HepG2 (cell line): ENCODE measurements at regions not wholly inside any gene's neighbourhood (a gene's known extent, or its start where the extent isn't known, plus 50 kb on each side); places are given as distances from the start of the nearest gene placed in this dataset.

Experiments used
- ATAC-seq: fragments of 200-7000 bp; cut with Tn5 transposase; 3 replicates; pipeline ENCODE4 v1.9.1; 2020; ENCODE audit warnings: mild to moderate bottlenecking, moderate library complexity
- BruUV-seq: library from RNA; stranded (reverse); fragments of 400-500 nt; replicated peaks from 2 replicates; lab custom pipeline; 2021; lab: Mats Ljungman, UMichigan
- CTCF ChIA-PET: fragments of 300-600 bp; formaldehyde crosslinking; extraction: SDS; loops from one replicate; lab custom pipeline; 2021; ENCODE audit warnings: low total read pairs, inconsistent platforms, low intra/inter-chr PET ratio; lab: Yijun Ruan, JAX
- POLR2A ChIA-PET: fragments of 350-600 bp; sonication (Branson Sonifier 250); formaldehyde crosslinking; loops from one replicate; lab custom pipeline; 2020; ENCODE audit warnings: antibody characterized with exemption, inconsistent platforms; lab: Yijun Ruan, JAX
- DNase-seq: peaks from one replicate; pipeline ENCODE4 v3.0.0-alpha.2; 2015; ENCODE audit warnings: low spot score
- FAIRE-seq: peaks from 3 replicates; lab custom pipeline; 2011; peaks lifted over from hg19 to GRCh38; lab: Jason Lieb, UNC
- H2AFZ ChIP-seq: one replicate; pipeline ENCODE4 v1.6.1; 2011; ENCODE audit warnings: low read length, inconsistent platforms
- H3K27ac ChIP-seq: fragments of 300-600 bp; 3 replicates; pipeline ENCODE4 v1.8.0; 2011; ENCODE audit warnings: mixed run types, mild to moderate bottlenecking, mixed read lengths, low read length, inconsistent platforms; ENCODE audit not compliant: insufficient read depth; ENCODE audit errors: extremely low read length
- H3K27me3 ChIP-seq, 2 experiments: fragments of 200-600 bp in 1 of 2; 2 replicates in 1 of 2; 3 replicates in 1 of 2; pipeline versions ENCODE4 v1.6.0 to v1.8.0; 2011; ENCODE audit warnings: low read length in 2 of 2, mild to moderate bottlenecking in 2 of 2, moderate library complexity in 2 of 2, inconsistent platforms in 1 of 2; ENCODE audit not compliant: insufficient read depth in 2 of 2, control insufficient read depth in 1 of 2
- H3K36me3 ChIP-seq, 2 experiments: fragments of 200-600 bp in 1 of 2; replicated peaks in 1 of 2; 2 replicates in 1 of 2; 3 replicates in 1 of 2; pipeline versions ENCODE4 v1.5.1 to v1.8.0; 2011; ENCODE audit warnings: low read length in 2 of 2, inconsistent platforms in 1 of 2; ENCODE audit not compliant: insufficient read depth in 2 of 2, control insufficient read depth in 1 of 2
- H3K4me1 ChIP-seq: 2 replicates; pipeline ENCODE4 v1.5.1; 2012; ENCODE audit warnings: low read length, inconsistent platforms; ENCODE audit not compliant: insufficient read depth
- H3K4me2 ChIP-seq: 2 replicates; pipeline ENCODE4 v1.6.0; 2011; ENCODE audit warnings: low read depth, low read length, inconsistent platforms
- H3K4me3 ChIP-seq, 3 experiments: fragments of 200-600 bp in 1 of 3; sonication (generic), shearing (Covaris generic) in 1 of 3; replicated peaks in 1 of 3; 2 replicates each; pipeline ENCODE4 v1.5.1; 2011 to 2016; ENCODE audit warnings: low read length in 3 of 3, inconsistent platforms in 2 of 3, low read depth in 2 of 3, mild to moderate bottlenecking in 2 of 3, control low read depth in 1 of 3, mixed read lengths in 1 of 3; ENCODE audit not compliant: insufficient read depth in 1 of 3
- H3K79me2 ChIP-seq: one replicate; pipeline ENCODE4 v1.6.1; 2011; ENCODE audit warnings: low read length, inconsistent platforms; ENCODE audit not compliant: insufficient read depth
- H3K9ac ChIP-seq: 2 replicates; pipeline ENCODE4 v1.6.0; 2011; ENCODE audit warnings: mild to moderate bottlenecking, low read depth, low read length, inconsistent platforms; ENCODE audit not compliant: insufficient read depth
- H3K9me3 ChIP-seq: 2 replicates; pipeline ENCODE4 v1.5.1; 2012; ENCODE audit warnings: mild to moderate bottlenecking, low read length
- H4K20me1 ChIP-seq: 2 replicates; pipeline ENCODE4 v1.6.0; 2011; ENCODE audit warnings: inconsistent platforms, mild to moderate bottlenecking, low read length, moderate library complexity; ENCODE audit not compliant: insufficient read depth
- ARHGAP35 ChIP-seq: sonication (generic); formaldehyde crosslinking; IDR thresholded peaks from 2 replicates; pipeline ENCODE4 v1.9.0; 2022; ENCODE audit warnings: mild to moderate bottlenecking, inconsistent platforms, moderate library complexity, missing genetic modification reagents, borderline replicate concordance
- PLRG1 ChIP-seq: fragments of 450-650 bp; conservative IDR thresholded peaks from 2 replicates; pipeline ENCODE4 v1.6.1; 2016
- RARG ChIP-seq: sonication (generic); formaldehyde crosslinking; IDR thresholded peaks from 2 replicates; pipeline ENCODE4 v1.4.0; 2020; ENCODE audit warnings: low read depth, mild to moderate bottlenecking, missing genetic modification reagents
- SNAPC2 ChIP-seq: sonication (generic); formaldehyde crosslinking; IDR thresholded peaks from 2 replicates; pipeline ENCODE4 v1.8.1; 2022; ENCODE audit warnings: mild to moderate bottlenecking, missing genetic modification reagents
- SRF ChIP-seq: IDR thresholded peaks from 2 replicates; pipeline ENCODE4 v1.6.1; 2011; ENCODE audit warnings: mild to moderate bottlenecking, low read depth, low read length, moderate library complexity
- ZNF180 ChIP-seq: sonication (generic); formaldehyde crosslinking; IDR thresholded peaks from 2 replicates; pipeline ENCODE4 v1.4.0; 2020; ENCODE audit warnings: low read depth, missing genetic modification reagents, borderline replicate concordance
- ZNF501 ChIP-seq: sonication (generic); formaldehyde crosslinking; IDR thresholded peaks from 2 replicates; pipeline ENCODE4 v1.5.1; 2020; ENCODE audit warnings: mild to moderate bottlenecking, moderate library complexity, missing genetic modification reagents
- ZNF616 ChIP-seq: sonication (generic); formaldehyde crosslinking; IDR thresholded peaks from 2 replicates; pipeline ENCODE4 v1.5.0; 2020; ENCODE audit warnings: low read depth, mild to moderate bottlenecking, missing genetic modification reagents
- ZNF780A ChIP-seq: sonication (generic); formaldehyde crosslinking; IDR thresholded peaks from 2 replicates; pipeline ENCODE4 v1.8.0; 2022; ENCODE audit warnings: mild to moderate bottlenecking, missing genetic modification reagents, moderate library complexity
- WGBS: methylation state at CpG from one replicate; pipeline ENCODE4 v1.1.6; 2017; ENCODE audit warnings: low lambda C conversion rate; 5-methylcytosine and 5-hydroxymethylcytosine counted together
- in situ Hi-C: cut with HindIII; loops from 2 replicates; pipeline ENCODE4 v1.10.0; 2017; ENCODE audit warnings: low pct_unique_long_range_greater_than_20kb; ENCODE audit not compliant: extremely low pct_ligation_motif_present
- intact Hi-C: fragments of 100-400 bp; cut with micrococcal nuclease; formaldehyde crosslinking; loops from one replicate; pipeline ENCODE4 v1.10.0; 2022; ENCODE audit not compliant: unreplicated experiment

- TF ChIP-seq SNAPC2 (CRISPR knock-in tag) (no peak), ZNF180 (CRISPR knock-in tag) (no peak)
These were observed 199.0 kb upstream of the CTBP2 start (continued) for GRCh38 chr10:125359401-125359800.

- no peaks in the 10 kb centered on the region for H3K36me3 ChIP-seq
- no peaks in the 10 kb centered on the region for H3K79me2 ChIP-seq
- FAIRE-seq (no peak), DNase-seq (no peak)
- CTCF ChIA-PET = no interaction called here
- in situ Hi-C loops = no loop called here
- no peaks in the 10 kb centered on the region for H3K4me1 ChIP-seq
- BruUV-seq = no TSS peak
- POLR2A ChIA-PET = no interaction called here
- H3K4me2 ChIP-seq = no peak overlapping the region
- 0 out of 5 replicates have a peak, but pooled peaks cover 0 to 4% of the 10 kb centered on the region in 2 experiments for H3K27me3 ChIP-seq
- no peak overlapping the region for H3K9ac ChIP-seq
- H2AFZ ChIP-seq = no peak overlapping the region
- no peak overlapping the region for H3K27ac ChIP-seq
- intact Hi-C loops = no loop called here
- no peaks in the 10 kb centered on the region for H4K20me1 ChIP-seq
- no peak for TF ChIP-seq ZNF501 (CRISPR knock-in tag)
- no peak for TF ChIP-seq ARHGAP35 (CRISPR knock-in tag)
- no peak for TF ChIP-seq ZNF616 (CRISPR knock-in tag)
- no peak for TF ChIP-seq SRF
- TF ChIP-seq RARG (CRISPR knock-in tag) = no peak
- TF ChIP-seq ZNF780A (CRISPR knock-in tag) = no peak
- TF ChIP-seq PLRG1 = no peak
- TF ChIP-seq, all 625 proteins: peak for 0
- WGBS = 30% methylated on average over 17 of the region's 17 CpGs
- Histone ChIP-seq H3K4me3 (no peak overlapping the region), H3K9me3 (no peaks in the 10 kb centered on the region)
- ATAC-seq = no peak
These were observed 195.3 kb upstream of the CTBP2 start for GRCh38 chr10:125355657-125356056.
